ENCODE measurements at regions not wholly inside any gene's neighbourhood (a gene's known extent, or its start where the extent isn't known, plus 50 kb on each side); places are given as distances from the start of the nearest gene placed in this dataset.

- no peak for TF ChIP-seq CTCF (conservative IDR thresholded peaks at IDR 0.05; ENCODE audit: low read depth, low read length)
- DNase-seq (ENCODE audit: low read depth): no peak
- H3K4me3 ChIP-seq (ENCODE audit: low read length): no peak overlapping the region
These were observed 505.2 kb upstream of the RGMB start for GRCh38 chr5:98268162-98268860.

- no peak for DNase-seq (ENCODE audit: low read depth)
- no peak for TF ChIP-seq CTCF (conservative IDR thresholded peaks at IDR 0.05; ENCODE audit: low read depth, low read length)
- no peak overlapping the region for H3K4me3 ChIP-seq (ENCODE audit: low read length)
These were observed 497.5 kb upstream of the RGMB start for GRCh38 chr5:98275980-98276379.

- DNase-seq (ENCODE audit: low read depth): no peak
- no peak for TF ChIP-seq CTCF (conservative IDR thresholded peaks at IDR 0.05; ENCODE audit: low read depth, low read length)
- no peak overlapping the region for H3K4me3 ChIP-seq (ENCODE audit: low read length)
These were observed 490.9 kb upstream of the RGMB start for GRCh38 chr5:98282521-98282920.

- TF ChIP-seq CTCF (conservative IDR thresholded peaks at IDR 0.05; ENCODE audit: low read depth, low read length): no peak
- DNase-seq (ENCODE audit: low read depth): no peak
- no peak overlapping the region for H3K4me3 ChIP-seq (ENCODE audit: low read length)
These were observed 481.0 kb upstream of the RGMB start for GRCh38 chr5:98292496-98292895.

GRCh38 chr5:98296426-98296825, 477.0 kb upstream of the RGMB start:
- no peak overlapping the region for H3K4me3 ChIP-seq (ENCODE audit: low read length)
- no peak for TF ChIP-seq CTCF (conservative IDR thresholded peaks at IDR 0.05; ENCODE audit: low read depth, low read length)
- DNase-seq (ENCODE audit: low read depth): no peak

- DNase-seq (ENCODE audit: low read depth): no peak
- H3K4me3 ChIP-seq (ENCODE audit: low read length): no peak overlapping the region
- no peak for TF ChIP-seq CTCF (conservative IDR thresholded peaks at IDR 0.05; ENCODE audit: low read depth, low read length)
These were observed 474.0 kb upstream of the RGMB start for GRCh38 chr5:98299435-98299834.

GRCh38 chr5:98301547-98301946, 471.9 kb upstream of the RGMB start:
- TF ChIP-seq CTCF (conservative IDR thresholded peaks at IDR 0.05; ENCODE audit: low read depth, low read length): no peak
- no peak overlapping the region for H3K4me3 ChIP-seq (ENCODE audit: low read length)
- DNase-seq (ENCODE audit: low read depth): no peak

Measured in retinal pigment epithelial cell (primary cell).